Activated CD8-positive, alpha-beta T cell treated with anti-CD3 and anti-CD28 coated beads for 36 hours (primary cell): ENCODE measurements at regions not wholly inside any gene's neighbourhood (a gene's known extent, or its start where the extent isn't known, plus 50 kb on each side); places are given as distances from the start of the nearest gene placed in this dataset.

ENCODE experiments used
- ATAC-seq: fragments of 200-7000 bp; cut with Tn5 transposase; one replicate; pipeline ENCODE4 v1.10.0; 2021; ENCODE audit warnings: mild to moderate bottlenecking, moderate library complexity
- CTCF ChIA-PET: fragments of 350-600 bp; sonication (Branson Sonifier 250); formaldehyde crosslinking; loops from one replicate; lab custom pipeline; 2021; ENCODE audit warnings: antibody characterized with exemption; lab: Charles Lee
- POLR2A ChIA-PET: fragments of 350-600 bp; sonication (Branson Sonifier 250); formaldehyde crosslinking; loops from one replicate; lab custom pipeline; 2021; ENCODE audit warnings: antibody characterized with exemption; lab: Charles Lee
- DNase-seq: peaks from one replicate; pipeline ENCODE4 v3.0.0-alpha.2; 2020
- H3K27ac Mint-ChIP-seq: one replicate; pipeline ENCODE4 v1.8.0; 2021; ENCODE audit warnings: mild to moderate bottlenecking, mixed read lengths
- H3K27me3 Mint-ChIP-seq: one replicate; pipeline ENCODE4 v1.8.0; 2021; ENCODE audit warnings: mixed read lengths
- H3K36me3 Mint-ChIP-seq: one replicate; pipeline ENCODE4 v1.8.0; 2021; ENCODE audit warnings: low read depth, mixed read lengths
- H3K4me1 Mint-ChIP-seq: one replicate; pipeline ENCODE4 v1.8.0; 2021; ENCODE audit warnings: low read depth, mixed read lengths
- H3K4me3 Mint-ChIP-seq: one replicate; pipeline ENCODE4 v1.8.0; 2021; ENCODE audit warnings: mild to moderate bottlenecking, moderate library complexity, mixed read lengths
- H3K9me3 Mint-ChIP-seq: one replicate; pipeline ENCODE4 v1.8.0; 2021; ENCODE audit warnings: mixed read lengths
- intact Hi-C: fragments of 100-400 bp; cut with micrococcal nuclease; formaldehyde crosslinking; loops from one replicate; pipeline ENCODE4 v1.10.0; 2022
- TF ChIP-seq, protein P1 (sequence below): fragments of 200-600 bp; IDR thresholded peaks from one replicate; pipeline ENCODE4 v1.8.0; 2022; ENCODE audit warnings: antibody characterized with exemption, mild to moderate bottlenecking

DNA sequence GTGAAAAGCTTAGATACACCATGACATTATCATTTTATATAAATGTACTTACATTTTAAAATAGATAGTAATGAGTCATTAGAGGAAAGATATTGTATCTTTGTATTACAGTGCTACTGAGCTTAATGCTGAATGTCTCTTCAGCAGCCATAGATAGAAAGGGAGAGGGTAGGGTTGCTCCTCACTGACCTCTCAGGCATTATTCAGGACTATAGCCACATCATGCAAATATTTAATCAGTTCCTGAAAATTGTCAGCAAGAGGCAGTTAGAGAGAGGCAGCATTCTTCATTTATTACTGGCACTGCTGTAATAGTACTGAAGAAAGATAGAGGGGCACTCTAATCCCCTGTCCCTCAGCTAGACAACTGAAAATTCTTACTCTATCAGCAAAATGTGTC lies 242.0 kb upstream of the TANK start:
- no peaks in the 10 kb centered on the region for H3K36me3 Mint-ChIP-seq
- intact Hi-C loops: no loop called here
- no peak for DNase-seq
- H3K4me3 Mint-ChIP-seq: no peak overlapping the region
- TF ChIP-seq, protein P1, sequence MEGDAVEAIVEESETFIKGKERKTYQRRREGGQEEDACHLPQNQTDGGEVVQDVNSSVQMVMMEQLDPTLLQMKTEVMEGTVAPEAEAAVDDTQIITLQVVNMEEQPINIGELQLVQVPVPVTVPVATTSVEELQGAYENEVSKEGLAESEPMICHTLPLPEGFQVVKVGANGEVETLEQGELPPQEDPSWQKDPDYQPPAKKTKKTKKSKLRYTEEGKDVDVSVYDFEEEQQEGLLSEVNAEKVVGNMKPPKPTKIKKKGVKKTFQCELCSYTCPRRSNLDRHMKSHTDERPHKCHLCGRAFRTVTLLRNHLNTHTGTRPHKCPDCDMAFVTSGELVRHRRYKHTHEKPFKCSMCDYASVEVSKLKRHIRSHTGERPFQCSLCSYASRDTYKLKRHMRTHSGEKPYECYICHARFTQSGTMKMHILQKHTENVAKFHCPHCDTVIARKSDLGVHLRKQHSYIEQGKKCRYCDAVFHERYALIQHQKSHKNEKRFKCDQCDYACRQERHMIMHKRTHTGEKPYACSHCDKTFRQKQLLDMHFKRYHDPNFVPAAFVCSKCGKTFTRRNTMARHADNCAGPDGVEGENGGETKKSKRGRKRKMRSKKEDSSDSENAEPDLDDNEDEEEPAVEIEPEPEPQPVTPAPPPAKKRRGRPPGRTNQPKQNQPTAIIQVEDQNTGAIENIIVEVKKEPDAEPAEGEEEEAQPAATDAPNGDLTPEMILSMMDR: no peak
- peaks cover 1% of the 10 kb centered on the region for H3K9me3 Mint-ChIP-seq
- peaks cover 1% of the 10 kb centered on the region for H3K27me3 Mint-ChIP-seq
- ChIA-PET CTCF (interaction anchor here (0.7 to 1.3 kb wide), 3 partner anchors 76 to 808 kb away, joined by 3 to 4 read pairs (median 3); no protein-coding TSS in a partner anchor), POLR2A (no interaction called here)
- no peak overlapping the region for H3K27ac Mint-ChIP-seq
- no peak for ATAC-seq
- no peaks in the 10 kb centered on the region for H3K4me1 Mint-ChIP-seq

- Mint-ChIP-seq H3K27me3 (peaks cover 1% of the 10 kb centered on the region), H3K9me3 (peaks cover 1% of the 10 kb centered on the region), H3K4me1 (no peaks in the 10 kb centered on the region), H3K27ac (no peak overlapping the region), H3K36me3 (no peaks in the 10 kb centered on the region), H3K4me3 (no peak overlapping the region)
- TF ChIP-seq, protein P1: peak; percentile 57
- ATAC-seq: no peak
- intact Hi-C loops: no loop called here
- POLR2A ChIA-PET: no interaction called here
- CTCF ChIA-PET: interaction anchor here (0.7 to 1.3 kb wide), 3 partner anchors 586 to 809 kb away, joined by 3 to 4 read pairs (median 4); no protein-coding TSS in a partner anchor
- DNase-seq: peak; percentile 51
Measured at GRCh38 chr2:160918906-160919503, 241.2 kb upstream of the TANK start.

- CTCF ChIA-PET: no interaction called here
- no peak for DNase-seq
- no peak overlapping the region for H3K4me3 Mint-ChIP-seq
- no peak for ATAC-seq
- peaks cover under 1% of the 10 kb centered on the region for H3K9me3 Mint-ChIP-seq
- POLR2A ChIA-PET: no interaction called here
- H3K4me1 Mint-ChIP-seq: no peaks in the 10 kb centered on the region
- TF ChIP-seq, protein P1: no peak
- no peak overlapping the region for H3K27ac Mint-ChIP-seq
- peaks cover 1% of the 10 kb centered on the region for H3K27me3 Mint-ChIP-seq
- H3K36me3 Mint-ChIP-seq: no peaks in the 10 kb centered on the region
- intact Hi-C loops: no loop called here
Measured at GRCh38 chr2:160920061-160920460, 240.2 kb upstream of the TANK start.

- no peak overlapping the region for H3K27ac Mint-ChIP-seq
- H3K4me3 Mint-ChIP-seq: no peak overlapping the region
- intact Hi-C loops: no loop called here
- H3K4me1 Mint-ChIP-seq: no peaks in the 10 kb centered on the region
- no peaks in the 10 kb centered on the region for H3K9me3 Mint-ChIP-seq
- POLR2A ChIA-PET: no interaction called here
- TF ChIP-seq, protein P1: no peak
- CTCF ChIA-PET: no interaction called here
- H3K27me3 Mint-ChIP-seq: peaks cover under 1% of the 10 kb centered on the region
- ATAC-seq (no peak), DNase-seq (no peak)
- no peaks in the 10 kb centered on the region for H3K36me3 Mint-ChIP-seq
Measured at GRCh38 chr2:160920791-160921303, 239.4 kb upstream of the TANK start.

DNA sequence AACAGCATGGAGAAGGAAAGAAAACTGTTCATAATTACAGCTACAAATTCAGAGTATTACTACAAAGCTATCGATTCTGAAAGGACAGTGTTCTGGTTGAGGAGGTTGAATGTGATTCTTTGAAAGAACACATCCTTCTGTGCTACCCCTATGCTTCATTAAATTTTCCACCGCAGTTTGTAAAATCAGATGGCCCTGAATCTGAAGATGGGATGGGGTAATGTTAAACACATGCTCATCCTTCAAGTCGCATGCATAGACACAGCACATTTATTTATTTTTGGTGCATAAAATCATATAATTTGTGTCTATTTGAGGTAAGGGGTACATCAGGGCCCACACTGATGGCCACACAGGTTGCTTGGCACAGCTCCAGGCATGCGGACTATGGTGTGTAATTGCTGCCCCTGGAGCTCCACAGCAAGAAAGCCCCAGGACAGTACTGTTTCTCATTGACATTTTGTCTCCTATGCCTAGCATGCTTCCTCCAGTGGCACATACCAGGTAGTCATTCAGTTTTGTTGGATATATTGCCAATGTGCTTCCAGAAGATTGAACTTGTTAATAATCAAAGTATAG lies 238.8 kb upstream of the TANK start:
- no peak for ATAC-seq
- no peaks in the 10 kb centered on the region for H3K4me1 Mint-ChIP-seq
- intact Hi-C loops: no loop called here
- H3K4me3 Mint-ChIP-seq: no peak overlapping the region
- no peak for DNase-seq
- CTCF ChIA-PET: no interaction called here
- POLR2A ChIA-PET: no interaction called here
- no peaks in the 10 kb centered on the region for H3K9me3 Mint-ChIP-seq
- TF ChIP-seq, protein P1: no peak
- no peak overlapping the region for H3K27ac Mint-ChIP-seq
- no peaks in the 10 kb centered on the region for H3K27me3 Mint-ChIP-seq
- no peaks in the 10 kb centered on the region for H3K36me3 Mint-ChIP-seq
